ENCODE measurements at regions not wholly inside any gene's neighbourhood (a gene's known extent, or its start where the extent isn't known, plus 50 kb on each side); places are given as distances from the start of the nearest gene placed in this dataset.

DNA sequence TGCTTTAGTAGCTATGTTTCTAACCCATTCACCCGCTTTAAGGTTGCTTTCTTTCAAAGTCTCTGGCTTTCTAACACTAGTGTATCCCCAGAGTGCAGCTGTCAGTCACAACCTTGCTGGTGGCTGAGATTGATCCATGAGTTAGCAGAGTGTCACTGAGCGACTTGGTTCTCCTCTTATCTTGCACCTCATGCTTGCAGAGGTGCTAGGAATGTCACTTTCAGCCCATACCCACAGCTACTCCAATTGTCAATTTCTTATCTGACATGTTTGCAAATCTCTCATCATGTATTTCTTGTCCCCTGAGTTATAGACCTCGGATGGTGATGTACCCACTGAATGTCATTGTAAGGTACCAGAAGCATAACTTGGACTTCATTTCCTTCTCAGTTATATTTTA, 1110.2 kb downstream of the GALC start:
- TF ChIP-seq EP300 (IDR thresholded peaks at IDR 0.05; ENCODE audit: borderline replicate concordance in 1 of 2, control insufficient read depth in 1 of 2, low read depth in 2 of 2, low read length in 2 of 2) (no peak), RAD21 (IDR thresholded peaks at IDR 0.05; ENCODE audit: insufficient read depth, low read depth, low read length) (no peak), POLR2AphosphoS5 (IDR thresholded peaks at IDR 0.05; ENCODE audit: low read length) (no peak), RCOR1 (conservative IDR thresholded peaks at IDR 0.05; ENCODE audit: low read depth, low read length) (no peak), CREM (IDR thresholded peaks at IDR 0.05; ENCODE audit: low read depth) (no peak), POLR2A (IDR thresholded peaks at IDR 0.05; ENCODE audit: low read depth, low read length) (no peak), SP1 (IDR thresholded peaks at IDR 0.05; ENCODE audit: low read depth, low read length) (no peak)
- TF ChIP-seq, protein P1, sequence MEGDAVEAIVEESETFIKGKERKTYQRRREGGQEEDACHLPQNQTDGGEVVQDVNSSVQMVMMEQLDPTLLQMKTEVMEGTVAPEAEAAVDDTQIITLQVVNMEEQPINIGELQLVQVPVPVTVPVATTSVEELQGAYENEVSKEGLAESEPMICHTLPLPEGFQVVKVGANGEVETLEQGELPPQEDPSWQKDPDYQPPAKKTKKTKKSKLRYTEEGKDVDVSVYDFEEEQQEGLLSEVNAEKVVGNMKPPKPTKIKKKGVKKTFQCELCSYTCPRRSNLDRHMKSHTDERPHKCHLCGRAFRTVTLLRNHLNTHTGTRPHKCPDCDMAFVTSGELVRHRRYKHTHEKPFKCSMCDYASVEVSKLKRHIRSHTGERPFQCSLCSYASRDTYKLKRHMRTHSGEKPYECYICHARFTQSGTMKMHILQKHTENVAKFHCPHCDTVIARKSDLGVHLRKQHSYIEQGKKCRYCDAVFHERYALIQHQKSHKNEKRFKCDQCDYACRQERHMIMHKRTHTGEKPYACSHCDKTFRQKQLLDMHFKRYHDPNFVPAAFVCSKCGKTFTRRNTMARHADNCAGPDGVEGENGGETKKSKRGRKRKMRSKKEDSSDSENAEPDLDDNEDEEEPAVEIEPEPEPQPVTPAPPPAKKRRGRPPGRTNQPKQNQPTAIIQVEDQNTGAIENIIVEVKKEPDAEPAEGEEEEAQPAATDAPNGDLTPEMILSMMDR (IDR thresholded peaks at IDR 0.05 in 2 of 3, conservative IDR thresholded peaks at IDR 0.05 in 1 of 3; ENCODE audit: control insufficient read depth in 2 of 3, extremely low read depth in 1 of 3, insufficient read depth in 1 of 3, low read depth in 3 of 3, low read length in 3 of 3), result no peak
- TF ChIP-seq, protein P2, sequence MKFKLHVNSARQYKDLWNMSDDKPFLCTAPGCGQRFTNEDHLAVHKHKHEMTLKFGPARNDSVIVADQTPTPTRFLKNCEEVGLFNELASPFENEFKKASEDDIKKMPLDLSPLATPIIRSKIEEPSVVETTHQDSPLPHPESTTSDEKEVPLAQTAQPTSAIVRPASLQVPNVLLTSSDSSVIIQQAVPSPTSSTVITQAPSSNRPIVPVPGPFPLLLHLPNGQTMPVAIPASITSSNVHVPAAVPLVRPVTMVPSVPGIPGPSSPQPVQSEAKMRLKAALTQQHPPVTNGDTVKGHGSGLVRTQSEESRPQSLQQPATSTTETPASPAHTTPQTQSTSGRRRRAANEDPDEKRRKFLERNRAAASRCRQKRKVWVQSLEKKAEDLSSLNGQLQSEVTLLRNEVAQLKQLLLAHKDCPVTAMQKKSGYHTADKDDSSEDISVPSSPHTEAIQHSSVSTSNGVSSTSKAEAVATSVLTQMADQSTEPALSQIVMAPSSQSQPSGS (IDR thresholded peaks at IDR 0.05; ENCODE audit: low read length), result no peak
- TF ChIP-seq, protein P3, sequence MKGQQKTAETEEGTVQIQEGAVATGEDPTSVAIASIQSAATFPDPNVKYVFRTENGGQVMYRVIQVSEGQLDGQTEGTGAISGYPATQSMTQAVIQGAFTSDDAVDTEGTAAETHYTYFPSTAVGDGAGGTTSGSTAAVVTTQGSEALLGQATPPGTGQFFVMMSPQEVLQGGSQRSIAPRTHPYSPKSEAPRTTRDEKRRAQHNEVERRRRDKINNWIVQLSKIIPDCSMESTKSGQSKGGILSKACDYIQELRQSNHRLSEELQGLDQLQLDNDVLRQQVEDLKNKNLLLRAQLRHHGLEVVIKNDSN (IDR thresholded peaks at IDR 0.05; ENCODE audit: borderline replicate concordance, extremely low read length, insufficient read depth, low read depth, low read length), result no peak
